IMR-90 (cell line): ENCODE measurements at regions not wholly inside any gene's neighbourhood (a gene's known extent, or its start where the extent isn't known, plus 50 kb on each side); places are given as distances from the start of the nearest gene placed in this dataset.

ENCODE experiments used
- CEBPB ChIP-seq: IDR thresholded peaks from 2 replicates; pipeline ENCODE4 v1.6.1; 2012; ENCODE audit warnings: low read depth, low read length, improper control_type of control experiment
- MAFK ChIP-seq: IDR thresholded peaks from 2 replicates; pipeline ENCODE4 v1.6.1; 2012; ENCODE audit warnings: low read depth, low read length, improper control_type of control experiment
- MAZ ChIP-seq: IDR thresholded peaks from 2 replicates; pipeline ENCODE4 v1.6.1; 2012; ENCODE audit warnings: low read depth, mild to moderate bottlenecking, low read length, improper control_type of control experiment, moderate library complexity, borderline replicate concordance
- MXI1 ChIP-seq: IDR thresholded peaks from 2 replicates; pipeline ENCODE4 v1.6.1; 2012; ENCODE audit warnings: low read depth, mild to moderate bottlenecking, low read length, moderate library complexity, borderline replicate concordance
- POLR2A ChIP-seq: IDR thresholded peaks from 2 replicates; pipeline ENCODE4 v1.6.1; 2012; ENCODE audit warnings: mild to moderate bottlenecking, low read depth, low read length
- RAD21 ChIP-seq: IDR thresholded peaks from 2 replicates; pipeline ENCODE4 v1.6.1; 2012; ENCODE audit warnings: low read length, improper control_type of control experiment
- RFX5 ChIP-seq: IDR thresholded peaks from 2 replicates; pipeline ENCODE4 v1.8.0; 2012; ENCODE audit warnings: low read depth, mild to moderate bottlenecking, low read length, moderate library complexity
- TF ChIP-seq, protein P1 (sequence below): conservative IDR thresholded peaks from 2 replicates; pipeline ENCODE4 v1.5.1; 2012; ENCODE audit warnings: mild to moderate bottlenecking, low read depth, low read length, improper control_type of control experiment
- TF ChIP-seq, protein P2 (sequence below): fragments of 150-350 bp; IDR thresholded peaks from 2 replicates; pipeline ENCODE4 v1.6.1; 2016; ENCODE audit warnings: low read depth, mild to moderate bottlenecking, low read length, moderate library complexity, borderline replicate concordance
- TF ChIP-seq, protein P3 (sequence below): fragments of 150-350 bp; IDR thresholded peaks from 2 replicates; pipeline ENCODE4 v1.6.1; 2017; ENCODE audit warnings: mild to moderate bottlenecking, antibody characterized with exemption, low read length, low read depth

DNA sequence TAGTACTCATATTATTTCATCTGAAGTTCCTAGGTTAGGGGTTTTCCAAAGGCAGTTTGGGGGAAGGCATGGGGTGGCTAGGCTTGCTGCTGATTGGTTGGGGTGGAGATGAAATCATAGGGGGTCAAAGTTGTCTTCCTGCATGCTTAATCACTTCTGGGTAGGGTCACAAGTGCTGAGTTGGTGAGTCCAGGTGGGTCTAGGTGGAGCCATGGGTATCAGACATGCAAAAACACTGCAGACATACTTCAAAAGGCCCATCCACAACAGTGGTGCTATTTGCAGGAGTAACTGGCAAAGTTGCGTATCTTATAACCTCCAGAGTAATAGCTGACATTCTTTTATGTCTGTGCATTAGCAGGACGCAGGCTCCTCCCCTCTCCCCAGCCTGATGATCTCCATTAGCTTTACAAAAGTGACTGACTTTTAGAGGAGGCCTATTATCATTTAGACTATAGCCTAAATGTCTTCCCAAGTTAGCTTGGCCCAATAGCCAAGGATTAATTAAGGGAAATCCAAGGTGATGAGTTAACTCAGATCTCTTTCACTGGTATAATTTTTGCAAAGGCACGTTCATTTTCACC lies 374.4 kb upstream of the PRMT6 start:
- TF ChIP-seq, protein P1, sequence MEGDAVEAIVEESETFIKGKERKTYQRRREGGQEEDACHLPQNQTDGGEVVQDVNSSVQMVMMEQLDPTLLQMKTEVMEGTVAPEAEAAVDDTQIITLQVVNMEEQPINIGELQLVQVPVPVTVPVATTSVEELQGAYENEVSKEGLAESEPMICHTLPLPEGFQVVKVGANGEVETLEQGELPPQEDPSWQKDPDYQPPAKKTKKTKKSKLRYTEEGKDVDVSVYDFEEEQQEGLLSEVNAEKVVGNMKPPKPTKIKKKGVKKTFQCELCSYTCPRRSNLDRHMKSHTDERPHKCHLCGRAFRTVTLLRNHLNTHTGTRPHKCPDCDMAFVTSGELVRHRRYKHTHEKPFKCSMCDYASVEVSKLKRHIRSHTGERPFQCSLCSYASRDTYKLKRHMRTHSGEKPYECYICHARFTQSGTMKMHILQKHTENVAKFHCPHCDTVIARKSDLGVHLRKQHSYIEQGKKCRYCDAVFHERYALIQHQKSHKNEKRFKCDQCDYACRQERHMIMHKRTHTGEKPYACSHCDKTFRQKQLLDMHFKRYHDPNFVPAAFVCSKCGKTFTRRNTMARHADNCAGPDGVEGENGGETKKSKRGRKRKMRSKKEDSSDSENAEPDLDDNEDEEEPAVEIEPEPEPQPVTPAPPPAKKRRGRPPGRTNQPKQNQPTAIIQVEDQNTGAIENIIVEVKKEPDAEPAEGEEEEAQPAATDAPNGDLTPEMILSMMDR: no peak
- TF ChIP-seq MAFK (no peak), RAD21 (no peak), POLR2A (no peak), RFX5 (no peak), MXI1 (no peak), CEBPB (no peak), MAZ (no peak)
- TF ChIP-seq, protein P2, sequence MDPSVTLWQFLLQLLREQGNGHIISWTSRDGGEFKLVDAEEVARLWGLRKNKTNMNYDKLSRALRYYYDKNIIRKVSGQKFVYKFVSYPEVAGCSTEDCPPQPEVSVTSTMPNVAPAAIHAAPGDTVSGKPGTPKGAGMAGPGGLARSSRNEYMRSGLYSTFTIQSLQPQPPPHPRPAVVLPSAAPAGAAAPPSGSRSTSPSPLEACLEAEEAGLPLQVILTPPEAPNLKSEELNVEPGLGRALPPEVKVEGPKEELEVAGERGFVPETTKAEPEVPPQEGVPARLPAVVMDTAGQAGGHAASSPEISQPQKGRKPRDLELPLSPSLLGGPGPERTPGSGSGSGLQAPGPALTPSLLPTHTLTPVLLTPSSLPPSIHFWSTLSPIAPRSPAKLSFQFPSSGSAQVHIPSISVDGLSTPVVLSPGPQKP: no peak
- TF ChIP-seq, protein P3, sequence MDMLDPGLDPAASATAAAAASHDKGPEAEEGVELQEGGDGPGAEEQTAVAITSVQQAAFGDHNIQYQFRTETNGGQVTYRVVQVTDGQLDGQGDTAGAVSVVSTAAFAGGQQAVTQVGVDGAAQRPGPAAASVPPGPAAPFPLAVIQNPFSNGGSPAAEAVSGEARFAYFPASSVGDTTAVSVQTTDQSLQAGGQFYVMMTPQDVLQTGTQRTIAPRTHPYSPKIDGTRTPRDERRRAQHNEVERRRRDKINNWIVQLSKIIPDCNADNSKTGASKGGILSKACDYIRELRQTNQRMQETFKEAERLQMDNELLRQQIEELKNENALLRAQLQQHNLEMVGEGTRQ: no peak
